ENCODE measurements at regions not wholly inside any gene's neighbourhood (a gene's known extent, or its start where the extent isn't known, plus 50 kb on each side); places are given as distances from the start of the nearest gene placed in this dataset.

DNA sequence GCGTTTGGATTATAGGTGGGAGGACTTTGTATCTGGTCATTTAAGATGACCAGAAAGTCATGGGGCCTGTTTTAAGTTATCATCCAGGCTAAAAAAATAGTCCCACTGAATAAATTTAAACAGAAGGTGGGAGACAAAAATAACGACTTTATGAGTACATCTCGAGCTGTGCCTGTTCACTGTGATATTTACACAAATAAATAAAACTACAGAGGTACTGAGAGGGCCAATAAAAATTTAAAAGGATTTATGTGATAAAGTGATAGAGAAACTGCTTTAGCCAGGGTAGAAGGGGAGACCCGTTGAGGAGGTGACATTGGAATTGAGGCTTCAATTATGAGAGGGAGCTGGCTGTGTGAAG is 53.4 kb upstream of the PMEPA1 start:
- H3K4me3 ChIP-seq (ENCODE audit: control insufficient read depth in 1 of 2, extremely low read depth in 1 of 2, low read length in 1 of 2): no peak overlapping the region
- H3K27me3 ChIP-seq (replicated peaks in 1 of 2; ENCODE audit: control insufficient read depth in 2 of 2, extremely low read depth in 1 of 2, insufficient read depth in 2 of 2, low read length in 1 of 2): peaks cover 0 to 23% of the 10 kb centered on the region in 2 experiments
- ATAC-seq (replicated peaks in 1 of 4): no peak
- H3K36me3 ChIP-seq (ENCODE audit: control insufficient read depth in 2 of 2, extremely low read depth in 1 of 2, insufficient read depth in 1 of 2, low read length in 1 of 2): no peaks in the 10 kb centered on the region
- H3K27me3 Mint-ChIP-seq: peaks cover 27 to 37% of the 10 kb centered on the region in 2 donors
- no peaks in the 10 kb centered on the region for H3K4me1 ChIP-seq (ENCODE audit: control insufficient read depth in 1 of 2, extremely low read depth in 1 of 2, insufficient read depth in 2 of 2, low read length in 2 of 2)
- no peaks in the 10 kb centered on the region for H3K4me1 Mint-ChIP-seq
- peaks cover 0 to 10% (median 5%) of the 10 kb centered on the region in 3 donors for H3K9me3 Mint-ChIP-seq
- no peak overlapping the region for H3K27ac Mint-ChIP-seq
- WGBS (ENCODE audit: insufficient coverage): 100% methylated on average over 1 of the region's 4 CpGs
- DNase-seq: no peak
- no peaks in the 10 kb centered on the region for H3K9me3 ChIP-seq
- POLR2A ChIA-PET: no interaction called here
- H3K36me3 Mint-ChIP-seq: no peaks in the 10 kb centered on the region
- H3K4me3 Mint-ChIP-seq: no peak overlapping the region
- CTCF ChIA-PET: no interaction called here
- no peak overlapping the region for H3K27ac ChIP-seq (ENCODE audit: low read length)

DNA sequence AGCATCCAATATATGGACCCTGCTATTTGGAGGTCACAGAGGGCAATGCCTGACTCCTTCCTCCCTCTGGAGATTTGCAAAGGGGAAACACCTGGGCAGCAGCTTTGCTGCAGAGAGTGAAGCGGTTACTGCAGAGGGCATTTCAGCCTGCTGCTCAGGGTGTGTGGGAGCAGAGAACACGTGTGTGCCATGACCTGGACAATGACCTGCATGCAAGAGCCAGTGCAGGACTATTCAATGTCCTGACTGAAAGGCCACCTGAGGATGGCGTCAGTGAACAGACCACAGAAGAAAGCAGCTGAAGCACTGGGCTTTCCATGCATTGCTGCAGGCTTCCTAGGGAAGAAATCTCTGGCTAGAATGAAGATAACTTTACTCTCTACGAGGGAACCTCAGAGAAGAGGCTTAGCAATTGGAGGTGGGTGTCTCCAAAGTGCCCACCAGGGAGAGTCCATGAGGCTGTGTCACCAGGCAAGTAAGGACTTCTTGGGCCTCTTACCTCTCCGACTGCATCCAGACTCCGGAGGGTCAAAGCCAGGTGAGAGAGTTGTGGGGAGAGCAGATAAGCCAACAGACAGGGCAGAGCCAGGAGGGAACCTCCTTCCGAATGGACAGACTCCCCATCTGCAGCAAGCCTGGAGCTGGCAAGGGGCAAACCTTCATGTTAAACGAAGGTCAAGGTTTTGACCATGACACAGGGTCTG is 52.9 kb upstream of the PMEPA1 start:
- H3K4me3 ChIP-seq (ENCODE audit: control insufficient read depth in 1 of 2, extremely low read depth in 1 of 2, low read length in 1 of 2): no peak overlapping the region
- DNase-seq (no peak), ATAC-seq (replicated peaks in 1 of 4) (no peak)
- WGBS (ENCODE audit: insufficient coverage): 78% methylated on average over 7 of the region's 8 CpGs
- Mint-ChIP-seq H3K27ac (no peak overlapping the region), H3K27me3 (peaks cover 25 to 37% of the 10 kb centered on the region in 2 donors), H3K36me3 (no peaks in the 10 kb centered on the region), H3K9me3 (peaks cover 0 to 10% (median 5%) of the 10 kb centered on the region in 3 donors), H3K4me3 (no peak overlapping the region), H3K4me1 (no peaks in the 10 kb centered on the region)
- ChIA-PET POLR2A (no interaction called here), CTCF (no interaction called here)
- no peaks in the 10 kb centered on the region for H3K36me3 ChIP-seq (ENCODE audit: control insufficient read depth in 2 of 2, extremely low read depth in 1 of 2, insufficient read depth in 1 of 2, low read length in 1 of 2)
- no peak overlapping the region for H3K27ac ChIP-seq (ENCODE audit: low read length)
- no peaks in the 10 kb centered on the region for H3K9me3 ChIP-seq
- peaks cover 0 to 24% of the 10 kb centered on the region in 2 experiments for H3K27me3 ChIP-seq (replicated peaks in 1 of 2; ENCODE audit: control insufficient read depth in 2 of 2, extremely low read depth in 1 of 2, insufficient read depth in 2 of 2, low read length in 1 of 2)
- no peaks in the 10 kb centered on the region for H3K4me1 ChIP-seq (ENCODE audit: control insufficient read depth in 1 of 2, extremely low read depth in 1 of 2, insufficient read depth in 2 of 2, low read length in 2 of 2)

DNA sequence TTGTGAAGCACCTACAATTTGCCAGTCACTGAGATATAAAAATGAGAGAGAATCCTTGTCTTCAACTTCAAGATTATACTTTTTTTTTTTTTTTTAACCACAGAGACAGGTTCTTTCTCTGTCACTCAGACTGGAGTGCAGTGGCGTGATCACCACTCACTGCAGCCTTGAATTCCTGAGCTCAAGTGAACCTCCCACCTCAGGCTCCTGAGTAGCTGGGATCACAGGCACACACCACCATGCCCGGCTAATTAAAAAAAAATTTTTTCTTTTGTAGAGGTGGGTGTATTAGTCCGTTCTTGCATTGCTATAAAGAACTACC is 51.6 kb upstream of the PMEPA1 start:
- H3K36me3 Mint-ChIP-seq: no peaks in the 10 kb centered on the region
- WGBS (ENCODE audit: insufficient coverage): no CpG with 5 or more reads among the region's 3 CpGs
- H3K9me3 Mint-ChIP-seq: peaks cover 7 to 10% (median 8%) of the 10 kb centered on the region in 3 donors
- Histone ChIP-seq H3K9me3 (no peaks in the 10 kb centered on the region), H3K27ac (ENCODE audit: low read length) (no peak overlapping the region), H3K27me3 (replicated peaks in 1 of 2; ENCODE audit: control insufficient read depth in 2 of 2, extremely low read depth in 1 of 2, insufficient read depth in 2 of 2, low read length in 1 of 2) (peaks cover 0 to 24% of the 10 kb centered on the region in 2 experiments), H3K4me3 (ENCODE audit: control insufficient read depth in 1 of 2, extremely low read depth in 1 of 2, low read length in 1 of 2) (no peak overlapping the region), H3K36me3 (ENCODE audit: control insufficient read depth in 2 of 2, extremely low read depth in 1 of 2, insufficient read depth in 1 of 2, low read length in 1 of 2) (no peaks in the 10 kb centered on the region), H3K4me1 (ENCODE audit: control insufficient read depth in 1 of 2, extremely low read depth in 1 of 2, insufficient read depth in 2 of 2, low read length in 2 of 2) (no peaks in the 10 kb centered on the region)
- no peaks in the 10 kb centered on the region for H3K4me1 Mint-ChIP-seq
- H3K4me3 Mint-ChIP-seq: no peak overlapping the region
- CTCF ChIA-PET: no interaction called here
- DNase-seq: no peak
- H3K27ac Mint-ChIP-seq: no peak overlapping the region
- ATAC-seq (replicated peaks in 1 of 4): no peak
- peaks cover 27 to 37% of the 10 kb centered on the region in 2 donors for H3K27me3 Mint-ChIP-seq
- POLR2A ChIA-PET: interaction anchor here in 1 of 2 donors (0.6 kb wide), 1 partner anchor 19 kb away, joined by 5 read pairs; no protein-coding TSS in a partner anchor

DNA sequence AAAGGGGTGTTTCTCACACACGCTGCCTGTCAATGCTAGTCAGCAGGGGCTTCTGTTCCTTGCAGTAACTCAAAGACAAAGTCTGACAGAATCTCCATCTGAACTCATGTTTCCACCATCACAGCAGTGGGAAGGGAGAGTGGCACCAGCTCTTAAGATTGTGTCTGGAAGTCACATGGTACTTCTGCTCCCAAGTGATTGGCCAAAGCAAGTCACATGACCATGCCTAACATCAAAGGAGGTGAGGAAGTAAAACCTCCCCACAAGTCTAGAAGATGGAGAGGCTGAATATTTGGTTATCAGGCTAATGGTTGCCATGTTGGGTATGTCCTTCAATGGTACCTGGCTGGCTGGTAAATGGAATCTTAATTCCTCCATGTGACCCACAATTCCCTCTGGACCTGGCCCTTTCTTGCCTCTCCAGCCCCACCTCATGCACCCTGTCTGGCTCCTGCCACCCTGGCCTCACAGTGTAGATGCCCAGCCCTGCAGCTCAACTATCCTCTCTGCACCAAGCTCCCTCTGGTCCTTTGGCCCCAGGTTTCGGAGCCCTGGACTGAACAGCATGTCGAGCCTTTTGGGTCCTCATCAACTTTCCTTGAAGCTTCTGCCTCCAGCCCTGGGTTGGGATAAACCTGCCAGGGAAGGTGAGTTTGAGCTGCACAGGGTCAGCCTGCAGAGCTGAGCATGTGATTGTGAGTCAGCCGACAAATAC is 51.0 kb upstream of the PMEPA1 start:
- Mint-ChIP-seq H3K36me3 (no peaks in the 10 kb centered on the region), H3K27me3 (peaks cover 29 to 39% of the 10 kb centered on the region in 2 donors), H3K4me3 (no peak overlapping the region), H3K27ac (no peak overlapping the region), H3K9me3 (peaks cover 7 to 10% (median 8%) of the 10 kb centered on the region in 3 donors), H3K4me1 (no peaks in the 10 kb centered on the region)
- H3K9me3 ChIP-seq: no peaks in the 10 kb centered on the region
- no peak overlapping the region for H3K4me3 ChIP-seq (ENCODE audit: control insufficient read depth in 1 of 2, extremely low read depth in 1 of 2, low read length in 1 of 2)
- 90% methylated on average over 3 of the region's 4 CpGs for WGBS (ENCODE audit: insufficient coverage)
- H3K27ac ChIP-seq (ENCODE audit: low read length): no peak overlapping the region
- no peaks in the 10 kb centered on the region for H3K36me3 ChIP-seq (ENCODE audit: control insufficient read depth in 2 of 2, extremely low read depth in 1 of 2, insufficient read depth in 1 of 2, low read length in 1 of 2)
- peaks cover 0 to 24% of the 10 kb centered on the region in 2 experiments for H3K27me3 ChIP-seq (replicated peaks in 1 of 2; ENCODE audit: control insufficient read depth in 2 of 2, extremely low read depth in 1 of 2, insufficient read depth in 2 of 2, low read length in 1 of 2)
- ATAC-seq (replicated peaks in 1 of 4): no peak
- DNase-seq: no peak
- ChIA-PET POLR2A (no interaction called here), CTCF (no interaction called here)
- no peaks in the 10 kb centered on the region for H3K4me1 ChIP-seq (ENCODE audit: control insufficient read depth in 1 of 2, extremely low read depth in 1 of 2, insufficient read depth in 2 of 2, low read length in 2 of 2)

DNA sequence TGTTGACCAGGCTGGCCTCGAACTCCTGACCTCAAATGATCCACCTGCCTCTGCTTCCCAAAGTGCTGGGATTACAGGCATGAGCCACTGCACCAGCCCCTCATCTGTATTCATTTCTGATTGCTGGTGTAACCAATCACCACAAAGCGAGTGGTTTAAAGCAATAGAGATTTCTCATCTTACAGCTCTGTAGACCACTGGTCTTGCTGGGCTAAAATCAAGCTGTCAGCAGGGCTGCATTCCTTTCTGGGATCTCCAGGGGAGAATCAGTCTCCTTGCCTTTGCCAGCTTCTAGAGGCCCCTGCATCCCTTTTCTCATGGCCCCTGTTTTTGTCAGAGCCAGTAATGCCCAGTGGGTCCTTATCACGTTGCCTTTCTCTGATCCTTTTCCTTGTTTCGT is 49.9 kb upstream of the PMEPA1 start:
- POLR2A ChIA-PET: no interaction called here
- DNase-seq (no peak), ATAC-seq (replicated peaks in 1 of 4) (no peak)
- Mint-ChIP-seq H3K4me3 (no peak overlapping the region), H3K27me3 (peaks cover 36 to 50% of the 10 kb centered on the region in 2 donors), H3K9me3 (peaks cover 7 to 10% (median 8%) of the 10 kb centered on the region in 3 donors), H3K4me1 (peaks cover 0 to 3% (median 0%) of the 10 kb centered on the region in 3 donors), H3K36me3 (no peaks in the 10 kb centered on the region), H3K27ac (no peak overlapping the region)
- H3K4me3 ChIP-seq (ENCODE audit: control insufficient read depth in 1 of 2, extremely low read depth in 1 of 2, low read length in 1 of 2): no peak overlapping the region
- H3K4me1 ChIP-seq (ENCODE audit: control insufficient read depth in 1 of 2, extremely low read depth in 1 of 2, insufficient read depth in 2 of 2, low read length in 2 of 2): no peaks in the 10 kb centered on the region
- WGBS (ENCODE audit: insufficient coverage): 77% methylated on average over 2 of the region's 4 CpGs
- CTCF ChIA-PET: no interaction called here
- no peaks in the 10 kb centered on the region for H3K9me3 ChIP-seq
- H3K27ac ChIP-seq (ENCODE audit: low read length): no peak overlapping the region
- H3K36me3 ChIP-seq (ENCODE audit: control insufficient read depth in 2 of 2, extremely low read depth in 1 of 2, insufficient read depth in 1 of 2, low read length in 1 of 2): no peaks in the 10 kb centered on the region
- peaks cover 0 to 26% of the 10 kb centered on the region in 2 experiments for H3K27me3 ChIP-seq (replicated peaks in 1 of 2; ENCODE audit: control insufficient read depth in 2 of 2, extremely low read depth in 1 of 2, insufficient read depth in 2 of 2, low read length in 1 of 2)

Data from T-cell (primary cell).